Left lung (tissue), 4 donors: ENCODE measurements at regions not wholly inside any gene's neighbourhood (a gene's known extent, or its start where the extent isn't known, plus 50 kb on each side); places are given as distances from the start of the nearest gene placed in this dataset.

Source experiments
- ATAC-seq: fragments of 200-7000 bp; cut with Tn5 transposase; one replicate; pipeline ENCODE4 v1.9.1; 2020; ENCODE audit warnings: moderate library complexity
- DNase-seq, 4 donors: peaks; one replicate each; pipeline ENCODE4 v3.0.0-alpha.2; 2013 to 2020
- H3K27ac ChIP-seq, 2 donors: fragments of 200-600 bp; sonication (generic) in 1 of 2; one replicate each; pipeline versions ENCODE4 v1.5.0 to v1.8.0; 2020 to 2021
- H3K27me3 ChIP-seq, 2 donors: fragments of 200-600 bp; sonication (generic) in 1 of 2; one replicate each; pipeline versions ENCODE4 v1.5.0 to v1.8.0; 2020 to 2021
- H3K36me3 ChIP-seq, 2 donors: fragments of 200-600 bp; sonication (generic) in 1 of 2; one replicate each; pipeline versions ENCODE4 v1.5.0 to v1.8.0; 2020 to 2021
- H3K4me1 ChIP-seq, 2 donors: fragments of 200-600 bp; one replicate each; pipeline ENCODE4 v1.8.0; 2021
- H3K4me3 ChIP-seq, 2 donors: fragments of 200-600 bp; sonication (generic) in 1 of 2; one replicate each; pipeline versions ENCODE4 v1.5.0 to v1.8.0; 2020 to 2021; ENCODE audit warnings: mild to moderate bottlenecking in 1 of 2
- H3K9me3 ChIP-seq, 2 donors: fragments of 200-600 bp; sonication (generic) in 1 of 2; one replicate each; pipeline versions ENCODE4 v1.5.0 to v1.8.0; 2020 to 2021
- intact Hi-C, 2 donors: fragments of 100-400 bp; cut with DNase I; formaldehyde crosslinking; loops; one replicate each; pipeline versions ENCODE4 v1.11.2 to v1.14.2; 2022
- TF ChIP-seq, protein P1 (sequence below), 2 donors: fragments of 200-600 bp; sonication (generic) in 1 of 2; IDR thresholded peaks; one replicate each; pipeline versions ENCODE4 v1.5.0 to v1.8.0; 2021; ENCODE audit warnings: antibody characterized with exemption in 2 of 2
- donor health status: DM: no; HTN: yes; CAD: no.
- donor health status: DM: no; HTN: no; CAD: no.

DNA sequence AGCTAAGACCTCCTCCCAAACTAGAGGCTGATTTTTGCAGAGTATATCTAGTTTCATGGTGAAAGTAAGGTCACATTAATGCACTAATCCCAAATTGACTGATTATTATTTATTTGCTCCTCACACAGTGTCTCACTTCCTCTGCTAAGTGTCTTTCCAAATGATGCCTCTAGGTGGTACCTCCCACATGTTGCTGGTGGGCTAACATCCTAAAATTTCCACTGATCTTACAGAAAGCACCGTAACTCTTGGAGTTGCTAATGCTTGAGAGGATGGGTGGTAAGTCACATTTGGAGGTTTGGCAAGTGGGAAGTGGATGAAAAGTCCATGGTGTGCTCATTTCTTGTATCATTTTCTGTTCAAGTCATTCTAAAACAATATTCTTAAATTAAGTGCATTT, 428.7 kb upstream of the GYPC start:
- Histone ChIP-seq H3K27ac (no peak overlapping the region), H3K4me3 (no peak overlapping the region), H3K36me3 (no peaks in the 10 kb centered on the region), H3K4me1 (no peaks in the 10 kb centered on the region), H3K9me3 (peaks cover 0 to 8% of the 10 kb centered on the region in 2 donors), H3K27me3 (no peaks in the 10 kb centered on the region)
- DNase-seq: no peak
- intact Hi-C loops: no loop called here
- TF ChIP-seq, protein P1, sequence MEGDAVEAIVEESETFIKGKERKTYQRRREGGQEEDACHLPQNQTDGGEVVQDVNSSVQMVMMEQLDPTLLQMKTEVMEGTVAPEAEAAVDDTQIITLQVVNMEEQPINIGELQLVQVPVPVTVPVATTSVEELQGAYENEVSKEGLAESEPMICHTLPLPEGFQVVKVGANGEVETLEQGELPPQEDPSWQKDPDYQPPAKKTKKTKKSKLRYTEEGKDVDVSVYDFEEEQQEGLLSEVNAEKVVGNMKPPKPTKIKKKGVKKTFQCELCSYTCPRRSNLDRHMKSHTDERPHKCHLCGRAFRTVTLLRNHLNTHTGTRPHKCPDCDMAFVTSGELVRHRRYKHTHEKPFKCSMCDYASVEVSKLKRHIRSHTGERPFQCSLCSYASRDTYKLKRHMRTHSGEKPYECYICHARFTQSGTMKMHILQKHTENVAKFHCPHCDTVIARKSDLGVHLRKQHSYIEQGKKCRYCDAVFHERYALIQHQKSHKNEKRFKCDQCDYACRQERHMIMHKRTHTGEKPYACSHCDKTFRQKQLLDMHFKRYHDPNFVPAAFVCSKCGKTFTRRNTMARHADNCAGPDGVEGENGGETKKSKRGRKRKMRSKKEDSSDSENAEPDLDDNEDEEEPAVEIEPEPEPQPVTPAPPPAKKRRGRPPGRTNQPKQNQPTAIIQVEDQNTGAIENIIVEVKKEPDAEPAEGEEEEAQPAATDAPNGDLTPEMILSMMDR (IDR thresholded peaks at IDR 0.05): no peak
- no peak for ATAC-seq

DNA sequence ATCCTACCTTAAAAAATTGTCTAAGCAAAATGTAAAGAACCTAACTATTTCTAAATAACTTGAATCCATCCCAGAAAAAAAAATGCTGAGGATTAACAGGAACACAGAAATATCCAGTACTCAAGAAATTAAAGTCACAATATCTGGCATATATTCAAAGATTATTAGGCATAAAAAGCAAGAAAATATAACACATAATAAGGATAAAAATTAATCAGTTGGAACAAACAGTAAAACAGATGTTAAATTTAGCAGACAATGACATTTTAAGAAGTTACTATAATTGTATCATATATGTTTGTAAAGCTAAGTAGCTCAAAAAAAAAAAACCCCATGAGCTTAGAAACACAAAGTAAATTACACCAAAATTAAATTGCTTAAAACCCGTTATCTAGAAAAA, 427.4 kb upstream of the GYPC start:
- H3K4me1 ChIP-seq: no peaks in the 10 kb centered on the region
- no peak overlapping the region for H3K4me3 ChIP-seq
- H3K9me3 ChIP-seq: peaks cover 0 to 8% of the 10 kb centered on the region in 2 donors
- intact Hi-C loops: no loop called here
- no peaks in the 10 kb centered on the region for H3K36me3 ChIP-seq
- no peak overlapping the region for H3K27ac ChIP-seq
- ATAC-seq (no peak), DNase-seq (no peak)
- no peaks in the 10 kb centered on the region for H3K27me3 ChIP-seq
- TF ChIP-seq, protein P1 (IDR thresholded peaks at IDR 0.05): no peak

DNA sequence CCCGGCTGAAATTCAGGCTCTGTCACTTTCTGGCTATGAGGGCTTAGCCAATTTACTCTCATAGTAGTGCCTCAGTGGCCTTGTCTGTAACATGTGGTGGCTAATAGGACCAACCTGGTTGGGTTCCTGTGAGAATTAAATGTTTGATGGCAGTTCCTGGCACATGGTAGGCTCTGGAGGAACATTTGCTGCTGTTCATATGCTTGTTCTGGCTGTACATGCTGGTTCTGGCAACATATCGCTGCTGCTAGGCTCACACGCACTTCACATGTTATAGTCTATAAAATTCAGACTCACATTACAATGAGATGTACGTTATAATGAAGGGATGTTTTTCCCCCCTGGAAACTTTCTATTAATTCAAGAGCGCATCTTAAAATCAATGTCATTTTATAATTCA, 417.7 kb upstream of the GYPC start:
- Histone ChIP-seq H3K36me3 (no peaks in the 10 kb centered on the region), H3K9me3 (no peaks in the 10 kb centered on the region), H3K27ac (no peak overlapping the region), H3K4me1 (no peaks in the 10 kb centered on the region), H3K4me3 (no peak overlapping the region), H3K27me3 (no peaks in the 10 kb centered on the region)
- DNase-seq (no peak), ATAC-seq (no peak)
- intact Hi-C loops: no loop called here
- TF ChIP-seq, protein P1 (IDR thresholded peaks at IDR 0.05): no peak

DNA sequence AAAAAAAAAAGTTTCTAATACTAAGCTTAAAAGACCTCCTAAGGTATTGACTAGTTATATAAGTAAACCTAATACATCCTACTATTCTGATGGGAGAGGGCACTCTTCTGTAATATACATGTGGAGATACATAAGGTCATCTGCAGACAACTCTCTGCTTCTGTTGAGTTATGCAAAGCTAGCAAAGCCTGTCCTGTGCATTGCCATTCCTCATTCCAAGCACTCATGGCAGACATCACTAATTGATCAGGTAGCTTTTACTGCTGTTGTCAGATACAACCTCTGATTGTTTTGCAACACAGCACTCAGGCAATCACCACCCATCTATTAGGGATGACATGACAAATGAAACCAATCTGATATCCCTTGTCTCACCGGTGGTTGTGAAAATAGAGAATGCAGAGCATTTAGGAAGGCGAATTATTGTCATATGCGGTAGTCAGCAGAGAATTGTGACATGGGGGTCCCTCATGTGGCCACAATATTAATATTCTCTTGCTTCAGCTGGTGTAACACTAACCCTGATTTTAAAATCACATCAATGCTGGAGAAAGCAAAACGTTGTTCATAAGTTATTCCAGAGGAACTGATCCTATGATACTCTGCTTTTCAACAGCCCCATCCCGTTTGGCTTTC, 416.5 kb upstream of the GYPC start:
- ATAC-seq: no peak
- DNase-seq: no peak

DNA sequence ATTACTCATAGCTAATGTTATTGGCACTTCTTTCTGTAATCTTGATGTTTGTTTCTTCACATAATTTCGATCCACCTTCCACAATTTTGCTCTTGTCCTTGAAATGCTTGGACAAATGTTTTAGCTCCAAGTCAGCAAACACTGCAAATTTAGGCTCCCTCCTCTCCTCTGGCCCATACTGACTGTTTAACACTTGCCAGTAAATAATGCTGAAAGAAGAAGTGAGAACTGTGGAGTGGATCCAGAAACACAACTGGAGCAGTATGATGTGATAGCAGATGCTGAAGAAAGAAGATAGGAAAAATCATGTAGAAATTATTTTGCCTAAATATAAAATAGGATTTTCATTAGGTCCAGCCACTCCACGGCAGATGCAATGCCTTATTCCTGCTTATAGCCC, 415.0 kb upstream of the GYPC start:
- H3K4me1 ChIP-seq: no peaks in the 10 kb centered on the region
- TF ChIP-seq, protein P1 (IDR thresholded peaks at IDR 0.05): no peak
- peak in 2 of 4 donors; percentile 84 to 87 for DNase-seq
- H3K27ac ChIP-seq: no peak overlapping the region
- intact Hi-C loops: no loop called here
- H3K27me3 ChIP-seq: no peaks in the 10 kb centered on the region
- ATAC-seq: no peak
- H3K36me3 ChIP-seq: no peaks in the 10 kb centered on the region
- no peak overlapping the region for H3K4me3 ChIP-seq
- no peaks in the 10 kb centered on the region for H3K9me3 ChIP-seq

More for the DNA sequence above, 416.5 kb upstream of the GYPC start:
- intact Hi-C loops: no loop called here
- no peak overlapping the region for H3K4me3 ChIP-seq
- no peaks in the 10 kb centered on the region for H3K27me3 ChIP-seq
- H3K36me3 ChIP-seq: no peaks in the 10 kb centered on the region
- H3K9me3 ChIP-seq: no peaks in the 10 kb centered on the region
- no peak overlapping the region for H3K27ac ChIP-seq
- TF ChIP-seq, protein P1 (IDR thresholded peaks at IDR 0.05): no peak
- no peaks in the 10 kb centered on the region for H3K4me1 ChIP-seq
